ENCODE measurements at regions not wholly inside any gene's neighbourhood (a gene's known extent, or its start where the extent isn't known, plus 50 kb on each side); places are given as distances from the start of the nearest gene placed in this dataset.

GRCh38 chrX:118197730-118198129 lies 81.1 kb upstream of the KLHL13 start:
- no peaks in the 10 kb centered on the region for H3K27me3 Mint-ChIP-seq (ENCODE audit: insufficient read depth, low read depth, poor library complexity)
- Histone ChIP-seq H3K4me3 (no peak overlapping the region), H3F3A (replicated peaks; ENCODE audit: low read depth) (no peaks in the 10 kb centered on the region), H3K4me2 (no peak overlapping the region), H4K20me1 (replicated peaks; ENCODE audit: insufficient read depth) (no peaks in the 10 kb centered on the region), H3K4me1 (ENCODE audit: insufficient read depth) (no peaks in the 10 kb centered on the region), H3K9me2 (ENCODE audit: insufficient read depth) (no peaks in the 10 kb centered on the region), H2AFZ (no peak overlapping the region), H3K27me3 (ENCODE audit: insufficient read depth) (no peaks in the 10 kb centered on the region), H3K36me3 (ENCODE audit: insufficient read depth) (no peaks in the 10 kb centered on the region), H3K27ac (ENCODE audit: low read depth) (no peak overlapping the region), H3K79me2 (replicated peaks; ENCODE audit: insufficient read depth) (no peaks in the 10 kb centered on the region)
- no peak overlapping the region for H3K27ac Mint-ChIP-seq
- DNase-seq (ENCODE audit: low spot score) = no peak
- no peaks in the 10 kb centered on the region for H3K9me3 Mint-ChIP-seq
- no peak for ATAC-seq
- H3K4me1 Mint-ChIP-seq = no peaks in the 10 kb centered on the region
- TF ChIP-seq EZH2 (IDR thresholded peaks at IDR 0.05; ENCODE audit: low read depth, unreplicated experiment) = no peak
- no peak for TF ChIP-seq CREB1 (CRISPR knock-in tag; IDR thresholded peaks at IDR 0.05; ENCODE audit: low read depth)
- TF ChIP-seq STAT1 (IDR thresholded peaks at IDR 0.05; ENCODE audit: unreplicated experiment) = no peak
- TF ChIP-seq EZH2phosphoT487 (IDR thresholded peaks at IDR 0.05; ENCODE audit: unreplicated experiment) = no peak
- no peak for TF ChIP-seq ZNF331 (CRISPR knock-in tag; IDR thresholded peaks at IDR 0.05; ENCODE audit: low read depth)
- TF ChIP-seq ETS1 (IDR thresholded peaks at IDR 0.05) = no peak
- no peak for TF ChIP-seq ZNF462 (CRISPR knock-in tag; IDR thresholded peaks at IDR 0.05)
- no peak for TF ChIP-seq POLR2AphosphoS5 (IDR thresholded peaks at IDR 0.05; ENCODE audit: low read depth)
- no peak for TF ChIP-seq NANOG (IDR thresholded peaks at IDR 0.05; ENCODE audit: borderline replicate concordance)
- TF ChIP-seq ZNF114 (CRISPR knock-in tag; IDR thresholded peaks at IDR 0.05) = no peak
- no peak for TF ChIP-seq JUNB (IDR thresholded peaks at IDR 0.05; ENCODE audit: unreplicated experiment)
- H3K36me3 Mint-ChIP-seq (ENCODE audit: low read depth) = no peaks in the 10 kb centered on the region
- no peak overlapping the region for H3K4me3 Mint-ChIP-seq

Measured in GM23338 (cell line).